Stimulated activated CD4-positive, alpha-beta T cell treated with anti-CD3 and anti-CD28 coated beads, Interleukin-4, amount 100 ng/mL, for 4 hours (primary cell): ENCODE measurements at regions not wholly inside any gene's neighbourhood (a gene's known extent, or its start where the extent isn't known, plus 50 kb on each side); places are given as distances from the start of the nearest gene placed in this dataset.
"Not testable (repeated sequence)": the region's sequence is repeated elsewhere in the genome, so short reads cannot be mapped to it uniquely, and the experiment has no call there.

ENCODE experiments used
- DNase-seq, 2 experiments: peaks; one replicate each; pipeline ENCODE4 v3.0.0-alpha.2; 2020

- DNase-seq, result no peak
Measured at GRCh38 chr2:11877764-11878163, 131.3 kb downstream of the LPIN1 start.

DNA sequence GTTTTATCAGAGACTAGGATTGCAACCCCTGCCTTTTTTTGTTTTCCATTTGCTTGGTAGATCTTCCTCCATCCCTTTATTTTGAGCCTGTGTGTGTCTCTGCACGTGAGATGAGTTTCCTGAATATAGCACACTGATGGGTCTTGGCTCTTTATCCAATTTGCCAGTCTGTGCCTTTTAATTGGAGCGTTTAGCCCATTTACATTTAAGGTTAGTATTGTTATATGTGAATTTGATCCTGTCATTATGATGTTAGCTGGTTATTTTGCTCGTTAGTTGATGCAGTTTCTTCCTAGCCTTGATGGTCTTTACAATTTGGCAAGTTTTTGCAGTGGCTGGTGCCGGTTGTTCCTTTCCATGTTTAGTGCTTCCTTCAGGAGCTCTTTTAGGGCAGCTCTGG lies 138.8 kb downstream of the LPIN1 start:
- DNase-seq, result not testable (repeated sequence)

DNA sequence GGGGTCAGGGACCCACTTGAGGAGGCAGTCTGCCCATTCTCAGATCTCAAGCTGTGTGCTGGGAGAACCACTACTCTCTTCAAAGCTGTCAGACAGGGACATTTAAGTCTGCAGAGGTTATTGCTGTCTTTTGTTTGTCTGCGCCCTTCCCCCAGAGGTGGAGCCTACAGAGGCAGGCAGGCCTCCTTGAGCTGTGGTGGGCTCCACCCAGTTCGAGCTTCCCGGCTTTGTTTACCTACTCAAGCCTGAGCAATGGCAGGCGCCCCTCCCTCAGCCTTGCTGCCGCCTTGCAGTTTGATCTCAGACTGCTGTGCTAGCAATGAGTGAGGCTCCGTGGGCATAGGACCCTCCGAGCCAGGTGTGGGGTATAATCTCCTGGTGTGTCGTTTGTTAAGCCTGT lies 140.5 kb downstream of the LPIN1 start:
- not testable (repeated sequence) for DNase-seq

DNA sequence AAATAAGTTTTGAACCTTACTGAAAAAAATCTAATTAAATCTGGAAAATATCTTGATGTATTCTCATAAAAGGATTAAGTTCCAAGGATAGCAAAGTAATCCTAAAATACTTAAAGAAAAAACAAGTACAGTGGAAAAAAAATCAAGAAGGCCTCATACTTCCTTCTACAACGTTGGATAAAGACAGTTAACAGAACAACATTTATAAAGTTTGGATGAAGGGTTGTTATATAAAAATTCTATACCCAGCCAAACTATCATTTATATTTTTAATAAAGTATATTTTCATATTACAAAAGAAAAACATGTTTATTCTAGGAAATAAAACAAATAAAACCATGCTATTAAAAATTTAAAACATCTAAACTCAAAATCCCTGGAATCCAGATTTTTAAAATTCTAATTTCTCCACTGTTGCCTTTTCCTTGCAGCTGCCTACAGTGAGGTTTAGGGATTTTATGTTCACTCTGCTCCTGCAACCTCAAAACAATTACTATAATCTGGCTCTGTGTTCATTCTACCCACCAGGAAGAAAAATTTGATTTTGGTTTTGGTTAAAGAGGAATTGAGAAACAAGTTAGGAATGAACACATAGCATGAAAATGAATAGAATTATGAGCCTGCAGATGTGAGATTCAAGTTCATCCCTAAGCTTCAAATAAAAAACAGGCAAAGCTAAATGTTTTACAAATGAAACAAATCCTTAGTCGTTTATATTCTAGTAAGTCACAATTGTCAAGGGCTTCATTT lies 142.8 kb downstream of the LPIN1 start:
- no peak for DNase-seq

DNA sequence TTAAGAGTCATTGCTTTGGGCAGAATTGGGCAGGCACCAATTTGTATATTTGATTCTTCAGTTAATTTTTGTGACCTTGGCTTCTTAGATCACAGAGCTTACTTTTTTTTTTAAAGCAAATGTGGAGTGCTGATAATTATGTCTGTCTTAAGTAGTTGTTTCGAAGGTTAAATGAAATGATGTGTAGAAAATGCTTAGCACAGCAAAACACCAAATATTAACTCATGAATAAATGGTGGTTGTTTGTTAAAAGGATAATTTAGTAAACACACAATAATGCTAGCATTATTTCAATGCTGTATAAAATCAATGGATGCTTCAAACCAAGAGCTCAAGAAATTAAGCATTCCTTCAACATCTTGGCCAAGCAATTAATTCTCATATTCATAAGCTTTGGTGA lies 143.4 kb downstream of the LPIN1 start:
- DNase-seq, result no peak

DNA sequence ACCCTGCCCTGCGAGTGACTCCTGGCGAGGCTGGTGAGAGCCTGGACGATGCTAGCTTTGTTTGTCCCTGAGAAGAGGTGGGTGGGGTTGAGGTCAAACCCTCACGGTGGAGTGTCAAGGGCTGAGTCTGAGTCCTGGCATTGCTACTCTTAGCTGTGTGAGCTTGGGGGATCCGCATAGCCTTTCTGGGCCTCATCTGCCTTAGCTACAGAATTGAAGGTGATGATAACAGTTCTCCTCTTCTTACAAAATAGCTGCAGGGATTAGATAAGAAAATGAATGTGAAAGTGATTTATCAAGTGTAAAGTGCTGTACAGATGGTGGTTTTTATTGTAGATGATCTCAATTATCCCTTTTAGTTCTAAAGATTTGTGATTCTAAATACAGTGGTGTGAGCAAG lies 144.6 kb downstream of the LPIN1 start:
- no peak for DNase-seq

DNA sequence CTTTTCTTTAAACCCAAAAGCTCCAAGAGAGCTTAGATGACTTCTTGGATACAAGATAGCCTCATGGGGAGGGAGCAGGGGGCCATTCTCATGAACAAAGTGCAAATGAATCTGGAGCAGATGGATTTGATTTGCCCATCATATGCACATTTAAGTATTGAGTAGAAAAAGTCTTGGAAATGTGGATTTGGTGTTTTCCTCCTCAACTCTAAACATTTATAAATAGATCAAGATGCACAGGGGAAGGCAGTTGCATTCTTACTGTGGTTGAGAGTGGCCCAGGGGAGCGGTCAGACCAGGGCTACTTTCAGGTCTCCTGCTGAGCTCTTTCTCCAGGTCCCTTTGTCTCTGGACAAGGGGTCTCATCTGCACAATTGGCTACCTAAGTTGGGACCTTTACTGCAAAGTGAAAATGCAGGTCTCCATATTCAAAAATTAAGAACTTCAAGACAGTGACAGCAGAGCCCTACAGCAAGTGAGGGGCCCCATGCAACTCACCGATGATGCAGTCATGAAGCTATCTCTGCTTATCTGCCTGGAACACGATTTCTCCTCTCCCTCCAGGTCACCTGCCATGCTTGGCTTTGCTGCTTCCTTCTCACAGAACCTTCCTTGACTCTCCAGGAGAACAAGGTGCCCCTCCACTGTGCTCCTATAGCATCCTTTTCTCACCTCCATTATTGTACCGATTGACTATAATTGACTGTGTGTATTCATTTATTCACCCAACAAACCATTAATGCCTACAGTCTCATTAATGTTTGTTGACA lies 145.4 kb downstream of the LPIN1 start:
- no peak for DNase-seq

DNA sequence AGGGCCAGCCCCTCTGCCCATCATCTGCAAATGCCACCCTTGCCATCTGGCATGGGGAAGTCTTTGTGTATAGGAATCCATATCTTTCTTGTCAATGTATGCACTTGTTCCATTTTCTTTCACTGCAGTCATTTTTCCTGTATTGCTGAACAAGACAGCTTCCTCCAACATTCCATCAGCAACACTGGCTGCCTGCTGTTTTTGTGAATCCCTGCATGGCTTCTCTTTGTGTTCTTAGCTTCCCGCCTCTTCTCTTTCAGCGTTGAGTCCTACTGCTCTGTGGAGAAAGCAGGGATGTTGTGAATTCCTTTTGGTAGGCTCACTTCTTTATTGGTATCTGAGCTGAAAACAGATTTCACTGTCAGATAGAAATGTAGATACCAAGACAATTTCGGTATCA lies 150.0 kb downstream of the LPIN1 start:
- no peak for DNase-seq

GRCh38 chr2:11898576-11898975 lies 152.1 kb downstream of the LPIN1 start:
- DNase-seq, result no peak

GRCh38 chr2:11899264-11899818 lies 152.9 kb downstream of the LPIN1 start:
- DNase-seq, result no peak

- not testable (repeated sequence) for DNase-seq
Measured at GRCh38 chr2:11900891-11901290, 154.5 kb downstream of the LPIN1 start.

GRCh38 chr2:11901351-11902069 lies 155.1 kb downstream of the LPIN1 start:
- DNase-seq, result no peak

DNA sequence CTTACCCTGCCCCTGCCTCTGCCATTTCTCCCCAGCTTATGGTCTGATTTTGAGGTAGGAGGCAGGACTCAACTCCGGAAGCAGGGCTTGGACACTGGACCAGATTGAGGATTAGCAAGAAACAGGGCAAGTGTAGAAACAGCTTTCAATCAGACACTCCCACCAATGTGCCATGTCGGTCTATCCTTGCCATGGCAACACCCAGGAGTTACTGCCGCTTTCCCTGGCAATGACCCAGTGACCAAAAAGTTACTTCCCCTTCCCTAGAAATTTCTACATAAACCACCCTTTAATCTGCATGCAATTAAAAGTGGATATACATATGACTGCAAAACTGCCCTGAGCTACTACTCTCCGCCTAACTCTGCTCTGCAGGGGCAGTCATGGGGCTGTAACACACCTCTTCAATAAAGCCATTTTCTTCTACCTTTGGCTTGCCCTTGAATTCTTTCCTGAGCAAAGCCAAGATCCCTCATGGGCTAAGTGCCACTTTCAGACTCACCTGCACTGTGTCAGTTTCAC lies 156.7 kb downstream of the LPIN1 start:
- no peak for DNase-seq

DNA sequence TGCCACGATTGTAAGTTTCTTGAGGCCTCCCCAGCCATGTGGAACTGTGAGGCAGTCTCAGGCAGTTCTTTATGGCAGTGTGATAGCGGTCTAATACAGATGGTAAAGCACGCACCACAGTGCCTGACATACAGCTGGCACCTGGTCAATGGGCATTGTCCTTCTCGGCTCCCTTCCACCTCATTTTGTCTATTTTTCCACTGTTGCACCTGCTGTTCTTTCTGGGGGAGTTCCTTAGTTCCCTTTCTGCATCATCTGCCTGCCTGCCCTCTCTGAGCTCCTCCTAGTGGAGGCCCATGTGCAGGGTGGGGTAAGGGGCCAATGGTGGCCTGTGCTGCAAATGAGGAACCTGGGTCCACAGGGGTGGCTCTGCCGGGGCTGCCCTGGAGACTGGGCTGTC lies 157.6 kb downstream of the LPIN1 start:
- no peak for DNase-seq

- DNase-seq, result no peak
Measured at GRCh38 chr2:11904941-11905340, 158.5 kb downstream of the LPIN1 start.

- no peak for DNase-seq
Measured at GRCh38 chr2:11907190-11907589, 160.8 kb downstream of the LPIN1 start.

GRCh38 chr2:11910971-11911370 lies 164.5 kb downstream of the LPIN1 start:
- no peak for DNase-seq

- DNase-seq, result no peak
Measured at GRCh38 chr2:11912980-11913379, 166.5 kb downstream of the LPIN1 start.

DNA sequence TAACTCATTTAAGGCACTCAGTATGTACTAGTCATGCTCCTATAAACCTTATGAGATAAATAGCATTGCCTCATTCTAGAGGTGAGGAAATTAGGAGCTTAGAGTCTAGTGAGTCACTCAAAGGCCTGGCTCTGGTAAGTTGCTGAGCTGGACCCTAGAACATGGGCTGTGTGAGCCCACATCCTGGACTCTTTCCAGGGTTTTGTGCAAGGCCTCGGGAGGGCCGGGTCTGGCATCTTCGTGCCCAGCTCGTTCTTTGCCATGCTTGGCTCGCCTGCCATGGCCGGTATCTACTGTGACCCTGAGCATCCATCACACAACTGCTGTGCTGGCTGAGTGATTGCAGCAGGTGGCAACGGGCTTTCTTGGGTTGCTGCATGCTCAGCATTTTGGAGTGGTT lies 168.0 kb downstream of the LPIN1 start:
- DNase-seq, result no peak

DNA sequence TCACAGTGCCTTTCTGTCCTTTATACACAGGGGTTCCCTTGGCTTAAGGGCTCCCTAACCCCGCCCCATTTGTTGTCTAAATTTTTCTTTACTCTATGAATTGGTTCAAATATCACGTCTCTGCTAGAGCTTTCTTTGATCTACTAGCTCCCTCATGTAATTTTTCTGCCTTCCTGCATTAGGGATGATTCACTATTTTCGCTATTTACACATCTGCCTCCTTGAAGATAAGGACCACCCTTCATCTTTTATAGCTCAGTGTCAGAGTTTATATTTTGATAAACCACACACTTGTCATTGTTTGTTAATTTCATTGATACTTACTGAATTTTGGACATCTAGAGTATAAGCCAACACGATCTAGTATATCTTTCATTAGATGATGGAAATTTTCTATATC lies 169.2 kb downstream of the LPIN1 start:
- no peak for DNase-seq

- no peak for DNase-seq
Measured at GRCh38 chr2:11919953-11920352, 173.5 kb downstream of the LPIN1 start.

DNA sequence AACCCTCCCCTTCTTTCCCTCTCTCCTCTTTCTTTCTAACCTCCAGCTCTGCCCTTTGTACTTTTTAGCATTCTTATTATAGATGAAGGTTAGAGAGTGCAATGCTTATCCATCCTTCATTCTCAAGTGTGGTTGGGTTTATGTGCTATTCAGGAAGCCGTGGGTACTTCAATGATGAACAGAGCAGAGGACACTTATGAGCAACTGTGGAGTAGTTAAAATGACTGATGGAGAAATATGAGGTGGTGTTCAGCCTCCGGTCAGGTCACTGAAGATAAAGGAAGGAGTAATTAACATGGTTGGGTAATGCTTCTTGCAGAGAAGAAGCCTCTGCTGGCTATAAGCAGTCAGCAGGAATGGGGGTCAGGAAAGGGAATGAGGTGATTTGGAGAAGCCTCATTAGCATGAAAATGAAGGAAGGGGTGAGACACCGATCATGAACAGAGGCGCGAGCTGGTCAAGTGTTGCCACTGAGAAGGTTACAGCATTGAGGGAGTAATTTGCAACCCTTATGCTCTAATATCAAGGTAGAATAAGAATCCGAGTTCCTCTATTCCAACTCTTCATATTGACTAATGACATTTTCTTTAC lies 174.7 kb downstream of the LPIN1 start:
- no peak for DNase-seq

GRCh38 chr2:11922294-11922693 lies 175.9 kb downstream of the LPIN1 start:
- DNase-seq, result no peak
